T-helper 2 cell (primary cell): ENCODE measurements at regions not wholly inside any gene's neighbourhood (a gene's known extent, or its start where the extent isn't known, plus 50 kb on each side); places are given as distances from the start of the nearest gene placed in this dataset.
"Not testable (repeated sequence)": the region's sequence is repeated elsewhere in the genome, so short reads cannot be mapped to it uniquely, and the experiment has no call there.

ENCODE experiments used
- DNase-seq, 5 experiments: peaks; one replicate each; pipeline versions ENCODE4 v3.0.0 to v3.0.0-alpha.2; 2012 to 2022

- no peak for DNase-seq
Observed at GRCh38 chrX:44674906-44675305, 132.2 kb upstream of the FUNDC1 start.

- DNase-seq = peak in 1 of 5 experiments; percentile 1
Observed at GRCh38 chrX:44669626-44670025, 127.0 kb upstream of the FUNDC1 start.

GRCh38 chrX:44667771-44668170 lies 125.1 kb upstream of the FUNDC1 start:
- DNase-seq = no peak

- DNase-seq = not testable (repeated sequence)
Observed at GRCh38 chrX:44657718-44658246, 115.1 kb upstream of the FUNDC1 start.

- DNase-seq = no peak
Observed at GRCh38 chrX:44651358-44651757, 108.7 kb upstream of the FUNDC1 start.

GRCh38 chrX:44643723-44644122 lies 101.1 kb upstream of the FUNDC1 start:
- no peak for DNase-seq

GRCh38 chrX:44637282-44637681 lies 94.6 kb upstream of the FUNDC1 start:
- DNase-seq = no peak

- no peak for DNase-seq
Observed at GRCh38 chrX:44621078-44621477, 78.4 kb upstream of the FUNDC1 start.

- DNase-seq = no peak
Observed at GRCh38 chrX:44619039-44619438, 76.4 kb upstream of the FUNDC1 start.

- DNase-seq = no peak
Observed at GRCh38 chrX:44596277-44596676, 53.6 kb upstream of the FUNDC1 start.
